A549 (cell line): ENCODE measurements at regions not wholly inside any gene's neighbourhood (a gene's known extent, or its start where the extent isn't known, plus 50 kb on each side); places are given as distances from the start of the nearest gene placed in this dataset.

Source experiments
- ATAC-seq, 2 experiments: fragments of 200-7000 bp in 1 of 2; fragments of >200 bp in 1 of 2; cut with Nextera tagmentation in 1 of 2; cut with Tn5 transposase in 1 of 2; 3 replicates each; pipeline versions ENCODE4 v1.8.0 to v1.9.1; 2018 to 2020; ENCODE audit warnings: mild to moderate bottlenecking in 1 of 2, moderate library complexity in 1 of 2
- CTCF ChIA-PET: fragments of 300-600 bp; sonication (Branson Sonifier 250); formaldehyde crosslinking; extraction: SDS; loops from one replicate; lab custom pipeline; 2021; ENCODE audit warnings: antibody characterized with exemption, inconsistent platforms; lab: Yijun Ruan, JAX
- POLR2A ChIA-PET: fragments of 350-600 bp; formaldehyde crosslinking; extraction: SDS; loops from one replicate; lab custom pipeline; 2021; ENCODE audit warnings: antibody characterized with exemption, inconsistent platforms; lab: Yijun Ruan, JAX
- DNase-seq, 2 experiments: peaks; one replicate each; pipeline versions ENCODE4 v3.0.0 to v3.0.0-alpha.2; 2011 to 2016; ENCODE audit warnings: low read depth in 1 of 2, low spot score in 1 of 2
- FAIRE-seq: peaks from 2 replicates; lab custom pipeline; 2011; peaks lifted over from hg19 to GRCh38; lab: Jason Lieb, UNC
- H3K27ac ChIP-seq, 2 experiments: fragments of >200 bp; sonication (Bioruptor Twin); formaldehyde crosslinking; 3 replicates each; pipeline ENCODE4 v1.5.1; 2016 to 2017
- H3K4me1 ChIP-seq: fragments of >200 bp; sonication (Bioruptor Twin); formaldehyde crosslinking; 3 replicates; pipeline ENCODE4 v1.6.1; 2016
- H3K4me2 ChIP-seq: fragments of >200 bp; sonication (Bioruptor Twin); formaldehyde crosslinking; 3 replicates; pipeline ENCODE4 v1.6.1; 2016
- H3K4me3 ChIP-seq: fragments of >200 bp; sonication (Bioruptor Twin); formaldehyde crosslinking; 3 replicates; pipeline ENCODE4 v1.5.1; 2016
- H3K9me3 ChIP-seq: fragments of >200 bp; sonication (Bioruptor Twin); formaldehyde crosslinking; 3 replicates; pipeline ENCODE4 v1.6.1; 2016
- BHLHE40 ChIP-seq: IDR thresholded peaks from 2 replicates; pipeline ENCODE4 v1.6.1; 2012; ENCODE audit warnings: low read depth, low read length, inconsistent platforms
- CBX8 ChIP-seq: fragments of 200-600 bp; sonication (generic); IDR thresholded peaks from 2 replicates; pipeline ENCODE4 v1.6.1; 2016
- CEBPB ChIP-seq, 2 experiments: fragments of >200 bp in 1 of 2; sonication (Bioruptor Twin) in 1 of 2; formaldehyde crosslinking in 1 of 2; IDR thresholded peaks; 2 replicates each; pipeline ENCODE4 v1.6.1; 2012 to 2016
- CHD2 ChIP-seq: fragments of 150-350 bp; IDR thresholded peaks from 2 replicates; pipeline ENCODE4 v1.6.1; 2014; ENCODE audit warnings: low read length; ENCODE audit not compliant: partially characterized antibody
- EHMT2 ChIP-seq: fragments of 200-600 bp; sonication (generic); IDR thresholded peaks from 2 replicates; pipeline ENCODE4 v1.6.1; 2016; ENCODE audit warnings: antibody characterized with exemption, low read depth, mild to moderate bottlenecking, moderate library complexity
- ESRRA ChIP-seq: fragments of 150-350 bp; IDR thresholded peaks from 2 replicates; pipeline ENCODE4 v1.6.1; 2014; ENCODE audit warnings: mild to moderate bottlenecking, low read length, borderline replicate concordance
- FOXS1 ChIP-seq: fragments of 250-450 bp; sonication (Bioruptor Pico); IDR thresholded peaks from 2 replicates; pipeline ENCODE4 v1.5.0; 2020; ENCODE audit warnings: mild to moderate bottlenecking, moderate library complexity
- GATA3 ChIP-seq: IDR thresholded peaks from 2 replicates; pipeline ENCODE4 v1.6.1; 2012; ENCODE audit warnings: borderline replicate concordance
- HDAC2 ChIP-seq: fragments of 200-600 bp; sonication (generic); IDR thresholded peaks from 2 replicates; pipeline ENCODE4 v1.6.1; 2016
- KDM5A ChIP-seq: fragments of 200-600 bp; sonication (generic); IDR thresholded peaks from 2 replicates; pipeline ENCODE4 v1.6.1; 2016; ENCODE audit warnings: antibody characterized with exemption, mild to moderate bottlenecking
- MAFK ChIP-seq: fragments of 450-650 bp; IDR thresholded peaks from 2 replicates; pipeline ENCODE4 v1.6.1; 2014; ENCODE audit not compliant: partially characterized antibody
- MAZ ChIP-seq: fragments of 150-350 bp; IDR thresholded peaks from 2 replicates; pipeline ENCODE4 v1.6.1; 2014; ENCODE audit warnings: antibody characterized with exemption, low read depth, low read length, borderline replicate concordance
- NPAS2 ChIP-seq: fragments of 250-450 bp; sonication (Bioruptor Pico); IDR thresholded peaks from 2 replicates; pipeline ENCODE4 v1.8.0; 2022; ENCODE audit warnings: mild to moderate bottlenecking, moderate library complexity, borderline replicate concordance
- RARB ChIP-seq: fragments of 250-450 bp; sonication (Bioruptor Pico); IDR thresholded peaks from 2 replicates; pipeline ENCODE4 v1.8.0; 2021; ENCODE audit warnings: mild to moderate bottlenecking, moderate library complexity
- RCOR1 ChIP-seq: fragments of 150-350 bp; IDR thresholded peaks from 2 replicates; pipeline ENCODE4 v1.6.1; 2014; ENCODE audit warnings: antibody characterized with exemption, low read length, low read depth
- SMC3 ChIP-seq: fragments of >200 bp; sonication (Bioruptor Twin); formaldehyde crosslinking; IDR thresholded peaks from 3 replicates; pipeline ENCODE4 v1.6.1; 2018; ENCODE audit warnings: inconsistent platforms
- SREBF2 ChIP-seq: fragments of 450-650 bp; IDR thresholded peaks from 2 replicates; pipeline ENCODE4 v1.6.1; 2014; ENCODE audit warnings: mild to moderate bottlenecking, moderate library complexity
- TFCP2L1 ChIP-seq: fragments of 250-450 bp; sonication (Bioruptor Pico); IDR thresholded peaks from 2 replicates; pipeline ENCODE4 v1.5.0; 2021; ENCODE audit warnings: mild to moderate bottlenecking
- ZFP36 ChIP-seq: fragments of 450-650 bp; IDR thresholded peaks from 2 replicates; pipeline ENCODE4 v1.6.1; 2014; ENCODE audit warnings: borderline replicate concordance; ENCODE audit not compliant: partially characterized antibody
- WGBS: methylation state at CpG from one replicate; pipeline ENCODE4 v1.1.6; 2017; ENCODE audit errors: missing lambda C conversion rate; 5-methylcytosine and 5-hydroxymethylcytosine counted together
- TF ChIP-seq, protein P1 (sequence below): fragments of 450-650 bp; IDR thresholded peaks from 2 replicates; pipeline ENCODE4 v1.6.1; 2014; ENCODE audit warnings: antibody characterized with exemption
- TF ChIP-seq, protein P2 (sequence below): fragments of >200 bp; sonication (Bioruptor Twin); formaldehyde crosslinking; IDR thresholded peaks from 2 replicates; pipeline ENCODE4 v1.6.1; 2016
- TF ChIP-seq, protein P3 (sequence below): fragments of 250-450 bp; sonication (Bioruptor Pico); IDR thresholded peaks from 2 replicates; pipeline ENCODE4 v1.5.0; 2020; ENCODE audit warnings: low read depth, mild to moderate bottlenecking, moderate library complexity
- TF ChIP-seq, protein P4 (sequence below): IDR thresholded peaks from 2 replicates; pipeline ENCODE4 v1.6.1; 2012
- TF ChIP-seq, protein P5 (sequence below): fragments of 150-350 bp; IDR thresholded peaks from 2 replicates; pipeline ENCODE4 v1.6.1; 2014; ENCODE audit warnings: low read depth, mild to moderate bottlenecking, low read length
- TF ChIP-seq, protein P6 (sequence below): IDR thresholded peaks from 2 replicates; pipeline ENCODE4 v1.6.1; 2012
- TF ChIP-seq, protein P7 (sequence below): IDR thresholded peaks from 2 replicates; pipeline ENCODE4 v1.6.1; 2012; ENCODE audit warnings: low read depth, borderline replicate concordance
- TF ChIP-seq, protein P8 (sequence below): fragments of >200 bp; sonication (Bioruptor Twin); formaldehyde crosslinking; IDR thresholded peaks from 3 replicates; pipeline ENCODE4 v1.6.1; 2016

DNA sequence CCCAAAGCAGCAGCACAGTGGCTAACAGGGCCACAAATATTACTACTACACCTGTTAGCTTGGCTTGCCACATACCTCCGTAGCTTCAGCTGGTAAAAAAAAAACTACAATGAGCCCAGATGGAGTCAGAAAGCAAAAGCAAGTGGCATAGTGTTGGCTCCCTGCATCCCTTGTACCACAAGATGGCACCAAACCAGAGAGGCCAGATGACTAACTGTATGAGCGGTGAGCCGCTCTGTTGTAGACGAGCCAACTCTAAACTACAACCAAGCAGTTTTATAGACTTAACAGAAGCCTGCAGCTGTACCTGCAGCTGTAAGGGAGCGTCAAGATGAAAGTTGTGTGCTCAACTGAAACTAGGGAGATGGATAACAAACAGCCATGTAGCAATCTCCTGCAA, 84.5 kb upstream of the MCHR2 start (continued):
- no peak for TF ChIP-seq FOXS1
- TF ChIP-seq SMC3, result peak; percentile 55; the same call in 2 of the 3 replicates
- TF ChIP-seq ZFP36, result no peak
- no peak for TF ChIP-seq MAZ

DNA sequence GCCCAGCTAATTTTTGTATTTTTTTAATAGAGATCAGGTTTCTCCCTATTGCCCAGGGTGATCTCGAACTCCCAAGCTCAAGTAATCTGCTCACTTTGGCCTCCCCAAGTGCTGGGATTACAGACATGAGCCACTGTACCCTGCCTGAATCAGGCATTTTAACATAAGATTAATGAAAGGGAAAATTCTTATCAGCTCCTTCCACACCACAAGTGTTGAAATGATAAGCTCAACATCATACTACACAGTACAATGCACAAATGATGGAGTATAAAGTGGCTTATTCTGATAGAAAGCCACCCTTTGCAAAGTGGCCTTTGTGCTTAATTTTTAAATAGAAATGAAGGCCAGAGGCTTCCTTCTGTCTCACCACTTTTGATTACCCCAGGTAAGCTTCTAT, 71.3 kb upstream of the MCHR2 start:
- POLR2A ChIA-PET, result no interaction called here

DNA sequence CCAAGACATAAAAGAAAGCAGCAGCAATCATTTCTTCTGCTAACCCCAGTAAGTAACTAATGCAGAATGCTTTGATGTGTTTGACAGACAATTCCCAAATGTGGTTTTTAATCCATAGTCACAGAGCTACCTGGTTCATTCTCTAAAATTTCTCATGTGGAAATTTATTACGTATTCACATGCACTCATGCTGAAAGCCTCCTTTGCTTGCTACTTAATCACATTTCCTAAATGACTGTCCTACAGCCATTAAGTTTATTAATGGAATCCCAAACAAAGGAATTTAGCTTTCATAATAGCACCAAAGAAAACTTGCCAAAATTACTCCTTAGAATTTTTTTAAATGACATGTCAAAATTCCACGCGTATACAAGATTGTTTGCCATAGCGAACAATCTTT, 68.6 kb upstream of the MCHR2 start:
- Histone ChIP-seq H3K9me3 (no peaks in the 10 kb centered on the region), H3K4me3 (no peak overlapping the region), H3K27ac (no peak overlapping the region), H3K4me2 (no peak overlapping the region), H3K4me1 (no peaks in the 10 kb centered on the region)
- ChIA-PET POLR2A (no interaction called here), CTCF (interaction anchor here (0.9 to 1.0 kb wide), 2 partner anchors 34 to 615 kb away, joined by 3 read pairs; no protein-coding TSS in a partner anchor)
- DNase-seq, result no peak
- no peak for FAIRE-seq
- 83% methylated on average over 4 of the region's 4 CpGs for WGBS
- no peak for ATAC-seq
- no peak for TF ChIP-seq FOXS1
- TF ChIP-seq EHMT2, result no peak
- TF ChIP-seq, protein P1, sequence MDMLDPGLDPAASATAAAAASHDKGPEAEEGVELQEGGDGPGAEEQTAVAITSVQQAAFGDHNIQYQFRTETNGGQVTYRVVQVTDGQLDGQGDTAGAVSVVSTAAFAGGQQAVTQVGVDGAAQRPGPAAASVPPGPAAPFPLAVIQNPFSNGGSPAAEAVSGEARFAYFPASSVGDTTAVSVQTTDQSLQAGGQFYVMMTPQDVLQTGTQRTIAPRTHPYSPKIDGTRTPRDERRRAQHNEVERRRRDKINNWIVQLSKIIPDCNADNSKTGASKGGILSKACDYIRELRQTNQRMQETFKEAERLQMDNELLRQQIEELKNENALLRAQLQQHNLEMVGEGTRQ, result no peak
- TF ChIP-seq RARB (CRISPR knock-in tag), result no peak
- no peak for TF ChIP-seq RCOR1
- no peak for TF ChIP-seq HDAC2
- TF ChIP-seq, protein P2, sequence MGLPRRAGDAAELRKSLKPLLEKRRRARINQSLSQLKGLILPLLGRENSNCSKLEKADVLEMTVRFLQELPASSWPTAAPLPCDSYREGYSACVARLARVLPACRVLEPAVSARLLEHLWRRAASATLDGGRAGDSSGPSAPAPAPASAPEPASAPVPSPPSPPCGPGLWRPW, result no peak
- TF ChIP-seq MAFK, result no peak
- TF ChIP-seq, protein P3, sequence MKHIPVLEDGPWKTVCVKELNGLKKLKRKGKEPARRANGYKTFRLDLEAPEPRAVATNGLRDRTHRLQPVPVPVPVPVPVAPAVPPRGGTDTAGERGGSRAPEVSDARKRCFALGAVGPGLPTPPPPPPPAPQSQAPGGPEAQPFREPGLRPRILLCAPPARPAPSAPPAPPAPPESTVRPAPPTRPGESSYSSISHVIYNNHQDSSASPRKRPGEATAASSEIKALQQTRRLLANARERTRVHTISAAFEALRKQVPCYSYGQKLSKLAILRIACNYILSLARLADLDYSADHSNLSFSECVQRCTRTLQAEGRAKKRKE (CRISPR knock-in tag), result no peak
- TF ChIP-seq TFCP2L1 (CRISPR knock-in tag), result no peak
- no peak for TF ChIP-seq CBX8
- TF ChIP-seq NPAS2, result no peak

More for the DNA sequence above, 71.3 kb upstream of the MCHR2 start:
- Histone ChIP-seq H3K27ac (no peak overlapping the region), H3K9me3 (no peaks in the 10 kb centered on the region), H3K4me2 (no peak overlapping the region), H3K4me1 (no peaks in the 10 kb centered on the region), H3K4me3 (no peak overlapping the region)
- ATAC-seq (no peak), DNase-seq (no peak), FAIRE-seq (no peak)
- 5% methylated on average over 1 of the region's 1 CpG for WGBS
- CTCF ChIA-PET, result interaction anchor here (1.3 kb wide), 1 partner anchor 19 kb away, joined by 3 read pairs; no protein-coding TSS in a partner anchor
- TF ChIP-seq CEBPB (IDR thresholded peaks at IDR 0.05) (no peak), ESRRA (no peak), SREBF2 (no peak), FOXS1 (no peak), KDM5A (no peak), GATA3 (no peak), BHLHE40 (no peak), RCOR1 (no peak), NPAS2 (no peak), CHD2 (no peak), RARB (CRISPR knock-in tag) (no peak)
- TF ChIP-seq, protein P4, sequence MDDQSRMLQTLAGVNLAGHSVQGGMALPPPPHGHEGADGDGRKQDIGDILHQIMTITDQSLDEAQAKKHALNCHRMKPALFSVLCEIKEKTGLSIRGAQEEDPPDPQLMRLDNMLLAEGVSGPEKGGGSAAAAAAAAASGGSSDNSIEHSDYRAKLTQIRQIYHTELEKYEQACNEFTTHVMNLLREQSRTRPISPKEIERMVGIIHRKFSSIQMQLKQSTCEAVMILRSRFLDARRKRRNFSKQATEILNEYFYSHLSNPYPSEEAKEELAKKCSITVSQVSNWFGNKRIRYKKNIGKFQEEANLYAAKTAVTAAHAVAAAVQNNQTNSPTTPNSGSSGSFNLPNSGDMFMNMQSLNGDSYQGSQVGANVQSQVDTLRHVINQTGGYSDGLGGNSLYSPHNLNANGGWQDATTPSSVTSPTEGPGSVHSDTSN, result no peak
- TF ChIP-seq, protein P5, sequence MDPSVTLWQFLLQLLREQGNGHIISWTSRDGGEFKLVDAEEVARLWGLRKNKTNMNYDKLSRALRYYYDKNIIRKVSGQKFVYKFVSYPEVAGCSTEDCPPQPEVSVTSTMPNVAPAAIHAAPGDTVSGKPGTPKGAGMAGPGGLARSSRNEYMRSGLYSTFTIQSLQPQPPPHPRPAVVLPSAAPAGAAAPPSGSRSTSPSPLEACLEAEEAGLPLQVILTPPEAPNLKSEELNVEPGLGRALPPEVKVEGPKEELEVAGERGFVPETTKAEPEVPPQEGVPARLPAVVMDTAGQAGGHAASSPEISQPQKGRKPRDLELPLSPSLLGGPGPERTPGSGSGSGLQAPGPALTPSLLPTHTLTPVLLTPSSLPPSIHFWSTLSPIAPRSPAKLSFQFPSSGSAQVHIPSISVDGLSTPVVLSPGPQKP, result no peak
- TF ChIP-seq, protein P6, sequence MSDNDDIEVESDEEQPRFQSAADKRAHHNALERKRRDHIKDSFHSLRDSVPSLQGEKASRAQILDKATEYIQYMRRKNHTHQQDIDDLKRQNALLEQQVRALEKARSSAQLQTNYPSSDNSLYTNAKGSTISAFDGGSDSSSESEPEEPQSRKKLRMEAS, result no peak
- TF ChIP-seq, protein P7, sequence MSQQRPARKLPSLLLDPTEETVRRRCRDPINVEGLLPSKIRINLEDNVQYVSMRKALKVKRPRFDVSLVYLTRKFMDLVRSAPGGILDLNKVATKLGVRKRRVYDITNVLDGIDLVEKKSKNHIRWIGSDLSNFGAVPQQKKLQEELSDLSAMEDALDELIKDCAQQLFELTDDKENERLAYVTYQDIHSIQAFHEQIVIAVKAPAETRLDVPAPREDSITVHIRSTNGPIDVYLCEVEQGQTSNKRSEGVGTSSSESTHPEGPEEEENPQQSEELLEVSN, result no peak
- TF ChIP-seq, protein P8, sequence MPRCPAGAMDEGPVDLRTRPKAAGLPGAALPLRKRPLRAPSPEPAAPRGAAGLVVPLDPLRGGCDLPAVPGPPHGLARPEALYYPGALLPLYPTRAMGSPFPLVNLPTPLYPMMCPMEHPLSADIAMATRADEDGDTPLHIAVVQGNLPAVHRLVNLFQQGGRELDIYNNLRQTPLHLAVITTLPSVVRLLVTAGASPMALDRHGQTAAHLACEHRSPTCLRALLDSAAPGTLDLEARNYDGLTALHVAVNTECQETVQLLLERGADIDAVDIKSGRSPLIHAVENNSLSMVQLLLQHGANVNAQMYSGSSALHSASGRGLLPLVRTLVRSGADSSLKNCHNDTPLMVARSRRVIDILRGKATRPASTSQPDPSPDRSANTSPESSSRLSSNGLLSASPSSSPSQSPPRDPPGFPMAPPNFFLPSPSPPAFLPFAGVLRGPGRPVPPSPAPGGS, result no peak
